ENCODE measurements at regions not wholly inside any gene's neighbourhood (a gene's known extent, or its start where the extent isn't known, plus 50 kb on each side); places are given as distances from the start of the nearest gene placed in this dataset.

DNA sequence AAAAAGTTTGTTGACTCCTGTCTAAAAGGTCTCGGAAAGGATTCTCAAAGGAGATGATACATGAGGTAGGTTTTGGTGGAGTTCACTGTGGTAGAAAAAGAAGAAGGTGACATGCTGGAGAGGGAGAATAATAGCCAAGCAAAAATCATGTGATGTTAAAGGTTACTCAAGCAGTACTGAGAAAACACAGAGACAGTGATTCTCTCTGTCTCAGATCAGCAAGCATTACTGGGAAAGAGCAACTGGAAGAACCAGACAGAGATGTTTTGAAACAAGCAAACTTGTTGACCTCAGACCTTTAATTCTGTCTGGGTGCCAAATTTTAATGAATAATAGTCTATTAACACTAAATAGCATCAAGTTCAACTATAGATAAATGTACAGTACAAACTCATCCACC, 183.5 kb upstream of the PLEKHG7 start:
- Histone ChIP-seq H3K27me3 (replicated peaks; ENCODE audit: control insufficient read depth, insufficient read depth, low read length) (no peaks in the 10 kb centered on the region), H3K4me3 (replicated peaks; ENCODE audit: low read depth, low read length) (no peak overlapping the region), H3K36me3 (ENCODE audit: control insufficient read depth, insufficient read depth, low read length) (no peaks in the 10 kb centered on the region)
- DNase-seq (ENCODE audit: extremely low read depth, insufficient read length): no peak
- TF ChIP-seq, protein P1, sequence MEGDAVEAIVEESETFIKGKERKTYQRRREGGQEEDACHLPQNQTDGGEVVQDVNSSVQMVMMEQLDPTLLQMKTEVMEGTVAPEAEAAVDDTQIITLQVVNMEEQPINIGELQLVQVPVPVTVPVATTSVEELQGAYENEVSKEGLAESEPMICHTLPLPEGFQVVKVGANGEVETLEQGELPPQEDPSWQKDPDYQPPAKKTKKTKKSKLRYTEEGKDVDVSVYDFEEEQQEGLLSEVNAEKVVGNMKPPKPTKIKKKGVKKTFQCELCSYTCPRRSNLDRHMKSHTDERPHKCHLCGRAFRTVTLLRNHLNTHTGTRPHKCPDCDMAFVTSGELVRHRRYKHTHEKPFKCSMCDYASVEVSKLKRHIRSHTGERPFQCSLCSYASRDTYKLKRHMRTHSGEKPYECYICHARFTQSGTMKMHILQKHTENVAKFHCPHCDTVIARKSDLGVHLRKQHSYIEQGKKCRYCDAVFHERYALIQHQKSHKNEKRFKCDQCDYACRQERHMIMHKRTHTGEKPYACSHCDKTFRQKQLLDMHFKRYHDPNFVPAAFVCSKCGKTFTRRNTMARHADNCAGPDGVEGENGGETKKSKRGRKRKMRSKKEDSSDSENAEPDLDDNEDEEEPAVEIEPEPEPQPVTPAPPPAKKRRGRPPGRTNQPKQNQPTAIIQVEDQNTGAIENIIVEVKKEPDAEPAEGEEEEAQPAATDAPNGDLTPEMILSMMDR (IDR thresholded peaks at IDR 0.05; ENCODE audit: insufficient read depth, low read length, poor library complexity, severe bottlenecking): no peak

DNA sequence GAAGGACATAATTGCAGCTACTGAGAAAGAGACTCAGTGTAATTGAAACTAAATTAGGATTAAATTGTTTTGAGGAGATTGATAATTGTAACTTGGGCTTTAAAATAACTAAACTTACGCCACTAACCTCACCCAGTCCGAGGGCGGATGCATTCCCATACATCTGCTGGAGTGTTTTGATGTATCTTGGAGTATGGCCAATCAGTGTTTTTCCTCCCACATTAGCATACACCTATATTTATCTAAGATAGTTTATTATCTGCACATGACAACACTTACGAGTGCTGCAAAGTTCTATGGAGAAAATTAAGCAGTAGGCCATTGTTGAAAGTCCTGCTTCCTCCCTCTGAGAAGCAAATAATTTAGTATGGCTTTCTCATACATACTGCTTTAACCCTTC, 184.7 kb upstream of the PLEKHG7 start:
- Histone ChIP-seq H3K27me3 (replicated peaks; ENCODE audit: control insufficient read depth, insufficient read depth, low read length) (no peaks in the 10 kb centered on the region), H3K36me3 (ENCODE audit: control insufficient read depth, insufficient read depth, low read length) (no peaks in the 10 kb centered on the region), H3K4me3 (replicated peaks; ENCODE audit: low read depth, low read length) (no peak overlapping the region)
- TF ChIP-seq, protein P1 (IDR thresholded peaks at IDR 0.05; ENCODE audit: insufficient read depth, low read length, poor library complexity, severe bottlenecking): no peak
- no peak for DNase-seq (ENCODE audit: extremely low read depth, insufficient read length)

DNA sequence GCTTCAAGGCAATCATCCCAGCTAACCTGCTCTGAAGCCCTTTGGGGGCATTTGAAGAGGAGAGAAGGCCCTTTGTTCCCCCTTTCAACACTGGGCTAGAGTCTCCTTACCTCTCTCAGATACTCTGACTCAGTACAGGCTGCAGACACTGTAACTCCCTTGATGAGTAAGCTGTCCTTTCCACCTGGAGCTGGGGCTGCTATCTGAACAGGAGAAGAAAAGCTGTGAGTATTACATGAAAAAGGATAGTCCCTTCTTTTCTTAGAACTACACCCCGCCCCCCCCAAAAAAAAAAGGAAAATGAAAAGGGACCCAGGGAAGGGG, 186.6 kb upstream of the PLEKHG7 start:
- Histone ChIP-seq H3K4me3 (replicated peaks; ENCODE audit: low read depth, low read length) (no peak overlapping the region), H3K36me3 (ENCODE audit: control insufficient read depth, insufficient read depth, low read length) (no peaks in the 10 kb centered on the region), H3K27me3 (replicated peaks; ENCODE audit: control insufficient read depth, insufficient read depth, low read length) (no peaks in the 10 kb centered on the region)
- DNase-seq (ENCODE audit: extremely low read depth, insufficient read length): no peak
- TF ChIP-seq, protein P1 (IDR thresholded peaks at IDR 0.05; ENCODE audit: insufficient read depth, low read length, poor library complexity, severe bottlenecking): no peak

DNA sequence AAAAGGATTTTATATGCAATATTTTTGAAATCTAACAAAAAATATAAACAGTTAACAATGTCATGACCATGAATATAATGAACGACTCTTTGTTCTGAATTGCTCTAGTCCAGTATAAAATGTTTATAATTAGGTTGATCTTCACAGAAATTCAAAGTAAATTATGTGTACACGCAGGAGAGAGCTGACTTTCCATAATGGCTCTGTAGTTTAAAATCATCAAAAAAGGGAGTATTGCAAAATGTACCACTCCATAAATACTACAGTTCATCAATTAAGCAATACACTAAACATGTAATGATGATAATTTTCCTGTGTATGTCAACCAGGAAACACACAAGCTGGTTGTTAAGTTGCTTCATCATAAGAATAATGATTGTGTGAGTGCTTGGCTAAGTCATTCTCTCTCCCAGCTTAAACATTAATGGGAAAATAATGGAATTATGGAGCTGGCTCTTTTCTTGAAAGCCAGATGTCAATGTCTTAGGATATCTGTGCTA, 189.5 kb upstream of the PLEKHG7 start:
- TF ChIP-seq, protein P1 (IDR thresholded peaks at IDR 0.05; ENCODE audit: insufficient read depth, low read length, poor library complexity, severe bottlenecking): no peak
- no peak for DNase-seq (ENCODE audit: extremely low read depth, insufficient read length)
- H3K36me3 ChIP-seq (ENCODE audit: control insufficient read depth, insufficient read depth, low read length): no peaks in the 10 kb centered on the region
- no peak overlapping the region for H3K4me3 ChIP-seq (replicated peaks; ENCODE audit: low read depth, low read length)
- H3K27me3 ChIP-seq (replicated peaks; ENCODE audit: control insufficient read depth, insufficient read depth, low read length): no peaks in the 10 kb centered on the region

DNA sequence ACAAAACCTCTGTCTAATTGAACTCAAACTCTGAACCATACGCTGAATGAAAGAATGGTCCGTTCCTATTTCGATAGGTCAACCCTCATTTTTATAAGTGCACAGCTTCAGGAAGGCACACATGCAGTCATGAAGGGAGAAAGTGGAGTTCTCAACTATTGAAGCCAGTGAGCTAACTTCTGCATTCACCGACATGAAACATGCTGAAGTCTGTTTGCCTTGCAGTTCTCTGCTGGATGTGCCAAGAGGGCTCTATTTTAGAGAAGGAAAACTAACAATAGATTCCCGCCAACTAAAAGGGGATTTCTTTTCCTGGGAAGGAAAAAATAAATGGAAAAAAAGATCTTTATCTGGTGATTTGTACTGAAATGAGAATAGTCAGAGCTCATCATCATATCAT, 191.0 kb upstream of the PLEKHG7 start:
- H3K36me3 ChIP-seq (ENCODE audit: control insufficient read depth, insufficient read depth, low read length): no peaks in the 10 kb centered on the region
- DNase-seq (ENCODE audit: extremely low read depth, insufficient read length): no peak
- TF ChIP-seq, protein P1 (IDR thresholded peaks at IDR 0.05; ENCODE audit: insufficient read depth, low read length, poor library complexity, severe bottlenecking): no peak
- no peaks in the 10 kb centered on the region for H3K27me3 ChIP-seq (replicated peaks; ENCODE audit: control insufficient read depth, insufficient read depth, low read length)
- no peak overlapping the region for H3K4me3 ChIP-seq (replicated peaks; ENCODE audit: low read depth, low read length)

DNA sequence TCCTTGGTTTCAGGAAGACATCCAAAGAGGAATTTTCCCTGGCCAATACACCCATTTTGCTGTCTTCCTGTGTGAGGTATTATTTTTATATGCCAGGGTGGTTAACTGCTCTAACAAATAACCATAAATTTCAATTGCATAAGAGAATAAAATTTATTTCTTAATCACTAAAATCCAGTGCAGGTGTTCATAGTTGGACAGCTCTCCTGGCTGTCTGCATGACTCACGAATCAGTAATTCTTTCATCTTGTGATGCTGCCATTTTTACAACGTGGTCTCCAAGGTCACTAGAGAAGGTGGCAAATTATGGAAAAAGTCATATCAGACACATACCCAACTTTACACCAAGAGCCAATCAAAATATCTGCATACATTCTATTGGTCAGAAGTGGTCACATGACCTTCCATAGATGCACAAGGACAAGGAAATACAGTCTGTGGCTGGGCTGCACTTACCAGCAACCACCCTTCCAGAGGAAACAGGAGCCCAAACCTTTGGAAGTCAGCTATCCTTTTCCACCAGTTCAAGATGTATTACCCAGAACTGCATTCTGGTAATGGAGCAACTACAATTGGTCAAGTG, 193.5 kb upstream of the PLEKHG7 start:
- H3K36me3 ChIP-seq (ENCODE audit: control insufficient read depth, insufficient read depth, low read length): no peaks in the 10 kb centered on the region
- DNase-seq (ENCODE audit: extremely low read depth, insufficient read length): no peak
- no peaks in the 10 kb centered on the region for H3K27me3 ChIP-seq (replicated peaks; ENCODE audit: control insufficient read depth, insufficient read depth, low read length)
- TF ChIP-seq, protein P1 (IDR thresholded peaks at IDR 0.05; ENCODE audit: insufficient read depth, low read length, poor library complexity, severe bottlenecking): no peak
- no peak overlapping the region for H3K4me3 ChIP-seq (replicated peaks; ENCODE audit: low read depth, low read length)

All from GM06990 (cell line).